ENCODE measurements at regions not wholly inside any gene's neighbourhood (a gene's known extent, or its start where the extent isn't known, plus 50 kb on each side); places are given as distances from the start of the nearest gene placed in this dataset.

- H3K27ac Mint-ChIP-seq (ENCODE audit: unreplicated experiment), result no peak overlapping the region
- H3K4me1 Mint-ChIP-seq (ENCODE audit: unreplicated experiment), result no peaks in the 10 kb centered on the region
- no peak for TF ChIP-seq CTCF (IDR thresholded peaks at IDR 0.05; ENCODE audit: unreplicated experiment)
- no peaks in the 10 kb centered on the region for H3K9me3 Mint-ChIP-seq (ENCODE audit: unreplicated experiment)
- DNase-seq (ENCODE audit: low spot score), result no peak
- no peak overlapping the region for H3K4me3 Mint-ChIP-seq (ENCODE audit: unreplicated experiment)
- H3K36me3 Mint-ChIP-seq (ENCODE audit: low read depth, unreplicated experiment), result peaks cover 5% of the 10 kb centered on the region
- no peaks in the 10 kb centered on the region for H3K27me3 Mint-ChIP-seq (ENCODE audit: unreplicated experiment)
These were observed 99.6 kb upstream of the ZNF536 start for GRCh38 chr19:30272554-30272953.

- H3K9me3 Mint-ChIP-seq (ENCODE audit: unreplicated experiment), result no peaks in the 10 kb centered on the region
- peaks cover 5% of the 10 kb centered on the region for H3K36me3 Mint-ChIP-seq (ENCODE audit: low read depth, unreplicated experiment)
- no peak overlapping the region for H3K27ac Mint-ChIP-seq (ENCODE audit: unreplicated experiment)
- H3K27me3 Mint-ChIP-seq (ENCODE audit: unreplicated experiment), result peaks cover 3% of the 10 kb centered on the region
- no peak overlapping the region for H3K4me3 Mint-ChIP-seq (ENCODE audit: unreplicated experiment)
- TF ChIP-seq CTCF (IDR thresholded peaks at IDR 0.05; ENCODE audit: unreplicated experiment), result no peak
- no peak for DNase-seq (ENCODE audit: low spot score)
- H3K4me1 Mint-ChIP-seq (ENCODE audit: unreplicated experiment), result no peaks in the 10 kb centered on the region
These were observed 99.0 kb upstream of the ZNF536 start for GRCh38 chr19:30273184-30273583.

- DNase-seq (ENCODE audit: low spot score), result no peak
These were observed 97.2 kb upstream of the ZNF536 start for GRCh38 chr19:30274987-30275386.

GRCh38 chr19:30276011-30276882 lies 95.9 kb upstream of the ZNF536 start:
- Mint-ChIP-seq H3K4me1 (ENCODE audit: unreplicated experiment) (no peaks in the 10 kb centered on the region), H3K27ac (ENCODE audit: unreplicated experiment) (no peak overlapping the region), H3K4me3 (ENCODE audit: unreplicated experiment) (no peak overlapping the region), H3K27me3 (ENCODE audit: unreplicated experiment) (peaks cover 10% of the 10 kb centered on the region), H3K36me3 (ENCODE audit: low read depth, unreplicated experiment) (peaks cover 5% of the 10 kb centered on the region), H3K9me3 (ENCODE audit: unreplicated experiment) (no peaks in the 10 kb centered on the region)
- TF ChIP-seq CTCF (IDR thresholded peaks at IDR 0.05; ENCODE audit: unreplicated experiment), result no peak
- DNase-seq (ENCODE audit: low spot score), result no peak

More at GRCh38 chr19:30274987-30275386, 97.2 kb upstream of the ZNF536 start:
- no peak overlapping the region for H3K4me3 Mint-ChIP-seq (ENCODE audit: unreplicated experiment)
- H3K27ac Mint-ChIP-seq (ENCODE audit: unreplicated experiment), result no peak overlapping the region
- peaks cover 8% of the 10 kb centered on the region for H3K27me3 Mint-ChIP-seq (ENCODE audit: unreplicated experiment)
- peaks cover 5% of the 10 kb centered on the region for H3K36me3 Mint-ChIP-seq (ENCODE audit: low read depth, unreplicated experiment)
- H3K4me1 Mint-ChIP-seq (ENCODE audit: unreplicated experiment), result no peaks in the 10 kb centered on the region
- H3K9me3 Mint-ChIP-seq (ENCODE audit: unreplicated experiment), result no peaks in the 10 kb centered on the region
- TF ChIP-seq CTCF (IDR thresholded peaks at IDR 0.05; ENCODE audit: unreplicated experiment), result no peak

- no peak overlapping the region for H3K4me3 Mint-ChIP-seq (ENCODE audit: unreplicated experiment)
- no peaks in the 10 kb centered on the region for H3K4me1 Mint-ChIP-seq (ENCODE audit: unreplicated experiment)
- no peak for TF ChIP-seq CTCF (IDR thresholded peaks at IDR 0.05; ENCODE audit: unreplicated experiment)
- H3K27ac Mint-ChIP-seq (ENCODE audit: unreplicated experiment), result no peak overlapping the region
- H3K36me3 Mint-ChIP-seq (ENCODE audit: low read depth, unreplicated experiment), result peaks cover 5% of the 10 kb centered on the region
- no peaks in the 10 kb centered on the region for H3K9me3 Mint-ChIP-seq (ENCODE audit: unreplicated experiment)
- no peak for DNase-seq (ENCODE audit: low spot score)
- peaks cover 10% of the 10 kb centered on the region for H3K27me3 Mint-ChIP-seq (ENCODE audit: unreplicated experiment)
These were observed 95.3 kb upstream of the ZNF536 start for GRCh38 chr19:30276883-30277280.
